Activated B cell treated with CpG ODN at 0.5 μM for 24 hours (primary cell): ENCODE measurements at regions not wholly inside any gene's neighbourhood (a gene's known extent, or its start where the extent isn't known, plus 50 kb on each side); places are given as distances from the start of the nearest gene placed in this dataset.

Source experiments
- ATAC-seq: fragments of 200-7000 bp; cut with Tn5 transposase; one replicate; pipeline ENCODE4 v1.10.0; 2021; ENCODE audit warnings: low read depth, mild to moderate bottlenecking, moderate library complexity
- CTCF ChIA-PET: fragments of 350-600 bp; sonication (Branson Sonifier 250); formaldehyde crosslinking; loops from one replicate; lab custom pipeline; 2021; ENCODE audit warnings: antibody characterized with exemption; lab: Charles Lee
- POLR2A ChIA-PET: fragments of 350-600 bp; sonication (Branson Sonifier 250); formaldehyde crosslinking; loops from one replicate; lab custom pipeline; 2021; ENCODE audit warnings: antibody characterized with exemption; lab: Charles Lee
- DNase-seq: peaks from one replicate; pipeline ENCODE4 v3.0.0; 2022
- H3K27ac Mint-ChIP-seq: one replicate; pipeline ENCODE4 v1.8.0; 2020; ENCODE audit warnings: mixed read lengths
- H3K27me3 Mint-ChIP-seq: one replicate; pipeline ENCODE4 v1.8.0; 2021; ENCODE audit warnings: mixed read lengths
- H3K36me3 Mint-ChIP-seq: one replicate; pipeline ENCODE4 v1.8.0; 2021; ENCODE audit warnings: low read depth, mixed read lengths
- H3K4me1 Mint-ChIP-seq: one replicate; pipeline ENCODE4 v1.8.0; 2021; ENCODE audit warnings: mixed read lengths
- H3K4me3 Mint-ChIP-seq: one replicate; pipeline ENCODE4 v1.8.0; 2020; ENCODE audit warnings: mild to moderate bottlenecking, mixed read lengths
- H3K9me3 Mint-ChIP-seq: one replicate; pipeline ENCODE4 v1.8.0; 2020; ENCODE audit warnings: mixed read lengths
- CTCF ChIP-seq: fragments of 200-600 bp; IDR thresholded peaks from one replicate; pipeline ENCODE4 v1.8.0; 2022; ENCODE audit warnings: antibody characterized with exemption, mild to moderate bottlenecking
- intact Hi-C: fragments of 100-400 bp; cut with micrococcal nuclease; formaldehyde crosslinking; loops from one replicate; pipeline ENCODE4 v1.15.1; 2024

- Mint-ChIP-seq H3K27ac (no peak overlapping the region), H3K36me3 (no peaks in the 10 kb centered on the region), H3K4me1 (no peaks in the 10 kb centered on the region), H3K4me3 (no peak overlapping the region), H3K9me3 (no peaks in the 10 kb centered on the region), H3K27me3 (no peaks in the 10 kb centered on the region)
- TF ChIP-seq CTCF = no peak
- intact Hi-C loops = no loop called here
- DNase-seq = no peak
- CTCF ChIA-PET = no interaction called here
- ATAC-seq = no peak
- POLR2A ChIA-PET = no interaction called here
Measured at GRCh38 chr3:157938154-157938779, 168.0 kb downstream of the SHOX2 start.

- DNase-seq (no peak), ATAC-seq (no peak)
- no peaks in the 10 kb centered on the region for H3K4me1 Mint-ChIP-seq
- ChIA-PET CTCF (no interaction called here), POLR2A (no interaction called here)
- no peaks in the 10 kb centered on the region for H3K27me3 Mint-ChIP-seq
- H3K36me3 Mint-ChIP-seq = no peaks in the 10 kb centered on the region
- H3K27ac Mint-ChIP-seq = no peak overlapping the region
- H3K4me3 Mint-ChIP-seq = no peak overlapping the region
- no peaks in the 10 kb centered on the region for H3K9me3 Mint-ChIP-seq
- intact Hi-C loops = no loop called here
- no peak for TF ChIP-seq CTCF
Measured at GRCh38 chr3:157931517-157931916, 174.7 kb downstream of the SHOX2 start.

GRCh38 chr3:157930000-157930780 lies 176.0 kb downstream of the SHOX2 start:
- no peaks in the 10 kb centered on the region for H3K4me1 Mint-ChIP-seq
- no peak overlapping the region for H3K4me3 Mint-ChIP-seq
- H3K27ac Mint-ChIP-seq = no peak overlapping the region
- H3K27me3 Mint-ChIP-seq = no peaks in the 10 kb centered on the region
- ATAC-seq (no peak), DNase-seq (no peak)
- no peak for TF ChIP-seq CTCF
- POLR2A ChIA-PET = no interaction called here
- CTCF ChIA-PET = no interaction called here
- intact Hi-C loops = no loop called here
- H3K9me3 Mint-ChIP-seq = peaks cover 2% of the 10 kb centered on the region
- no peaks in the 10 kb centered on the region for H3K36me3 Mint-ChIP-seq

GRCh38 chr3:157926822-157927221 lies 179.4 kb downstream of the SHOX2 start:
- H3K36me3 Mint-ChIP-seq = no peaks in the 10 kb centered on the region
- ChIA-PET CTCF (no interaction called here), POLR2A (no interaction called here)
- DNase-seq = no peak
- TF ChIP-seq CTCF = no peak
- no peak overlapping the region for H3K4me3 Mint-ChIP-seq
- peaks cover 2% of the 10 kb centered on the region for H3K9me3 Mint-ChIP-seq
- no peaks in the 10 kb centered on the region for H3K27me3 Mint-ChIP-seq
- intact Hi-C loops = no loop called here
- H3K4me1 Mint-ChIP-seq = no peaks in the 10 kb centered on the region
- H3K27ac Mint-ChIP-seq = no peak overlapping the region
- ATAC-seq = no peak

DNA sequence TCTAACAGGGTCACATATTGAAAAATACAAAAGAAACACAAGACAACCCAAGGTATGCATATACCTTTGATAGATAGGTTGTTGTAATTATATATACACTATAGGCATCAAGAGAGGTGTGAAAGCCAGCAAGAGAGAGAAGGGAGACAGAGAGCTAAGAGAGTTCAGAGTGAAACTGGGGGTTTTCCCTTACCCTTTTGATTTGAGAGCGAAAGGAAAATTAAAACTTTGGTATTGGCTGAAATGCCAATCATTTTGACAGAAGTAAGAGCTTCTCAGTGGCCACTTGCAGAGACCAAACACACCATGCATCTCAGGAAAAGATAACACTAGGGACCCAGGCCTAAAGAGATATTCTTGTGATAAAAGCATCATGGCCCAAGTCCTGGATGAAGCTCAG lies 183.6 kb downstream of the SHOX2 start:
- H3K4me3 Mint-ChIP-seq = no peak overlapping the region
- no peaks in the 10 kb centered on the region for H3K4me1 Mint-ChIP-seq

More for the DNA sequence above, 183.6 kb downstream of the SHOX2 start:
- DNase-seq (no peak), ATAC-seq (no peak)
- POLR2A ChIA-PET = no interaction called here
- CTCF ChIA-PET = no interaction called here
- Mint-ChIP-seq H3K9me3 (peaks cover 2% of the 10 kb centered on the region), H3K27me3 (no peaks in the 10 kb centered on the region), H3K36me3 (no peaks in the 10 kb centered on the region), H3K27ac (no peak overlapping the region)
- no peak for TF ChIP-seq CTCF
- intact Hi-C loops = no loop called here
